ENCODE measurements at regions not wholly inside any gene's neighbourhood (a gene's known extent, or its start where the extent isn't known, plus 50 kb on each side); places are given as distances from the start of the nearest gene placed in this dataset.

- no CpG with 5 or more reads among the region's 2 CpGs for WGBS (ENCODE audit: insufficient coverage)
- no peaks in the 10 kb centered on the region for H3K4me1 ChIP-seq (ENCODE audit: control insufficient read depth in 2 of 2, insufficient read depth in 2 of 2, low read length in 2 of 2)
- no peak overlapping the region for H3K4me3 Mint-ChIP-seq
- intact Hi-C loops (cut with micrococcal nuclease) = no loop called here
- H2AFZ ChIP-seq (ENCODE audit: insufficient read depth, low read depth, low read length, poor library complexity, severe bottlenecking) = no peak overlapping the region
- H3K79me2 ChIP-seq (ENCODE audit: control insufficient read depth, insufficient read depth, low read length) = no peaks in the 10 kb centered on the region
- H3K36me3 ChIP-seq (replicated peaks in 1 of 2; ENCODE audit: control extremely low read depth in 1 of 2, control insufficient read depth in 1 of 2, extremely low read depth in 1 of 2, insufficient read depth in 2 of 2, low read length in 1 of 2) = no peaks in the 10 kb centered on the region
- TF ChIP-seq EZH2 (IDR thresholded peaks at IDR 0.05; ENCODE audit: borderline replicate concordance, insufficient read depth, low read depth, low read length, poor library complexity, severe bottlenecking) = no peak
- TF ChIP-seq CTCF (IDR thresholded peaks at IDR 0.05) = no peak
- H4K20me1 ChIP-seq (ENCODE audit: control insufficient read depth, insufficient read depth, low read length, poor library complexity, severe bottlenecking) = no peaks in the 10 kb centered on the region
- H3K27me3 Mint-ChIP-seq = peaks cover 7% of the 10 kb centered on the region
- H3K9ac ChIP-seq (ENCODE audit: low read length) = no peak overlapping the region
- ATAC-seq (ENCODE audit: low read depth) (no peak), DNase-seq (no peak)
- ChIA-PET POLR2A (no interaction called here), CTCF (no interaction called here)
- no peaks in the 10 kb centered on the region for H3K4me1 Mint-ChIP-seq
- peaks cover 4% of the 10 kb centered on the region for H3K9me3 Mint-ChIP-seq (ENCODE audit: insufficient read depth)
- H3K4me2 ChIP-seq (replicated peaks; ENCODE audit: low read depth, low read length, poor library complexity, severe bottlenecking) = no peak overlapping the region
- no peak overlapping the region for H3K4me3 ChIP-seq (ENCODE audit: control extremely low read depth in 1 of 5, extremely low read depth in 1 of 5, insufficient read depth in 1 of 5, low read depth in 2 of 5, low read length in 4 of 5)
- no peak overlapping the region for H3K27ac ChIP-seq (ENCODE audit: low read length in 2 of 2)
- H3K27me3 ChIP-seq (replicated peaks in 1 of 4; ENCODE audit: control extremely low read depth in 1 of 4, control insufficient read depth in 3 of 4, insufficient read depth in 4 of 4, low read length in 3 of 4) = no peaks in the 10 kb centered on the region
- no peak overlapping the region for H3K27ac Mint-ChIP-seq
- no peaks in the 10 kb centered on the region for H3K9me3 ChIP-seq (ENCODE audit: control extremely low read depth in 1 of 3, control insufficient read depth in 2 of 3, insufficient read depth in 1 of 3, low read length in 2 of 3)
Measured at GRCh38 chr7:106433377-106433776, 148.6 kb upstream of the NAMPT start.

GRCh38 chr7:106430535-106431455 lies 146.0 kb upstream of the NAMPT start:
- no peaks in the 10 kb centered on the region for H4K20me1 ChIP-seq (ENCODE audit: control insufficient read depth, insufficient read depth, low read length, poor library complexity, severe bottlenecking)
- H3K36me3 ChIP-seq (replicated peaks in 1 of 2; ENCODE audit: control extremely low read depth in 1 of 2, control insufficient read depth in 1 of 2, extremely low read depth in 1 of 2, insufficient read depth in 2 of 2, low read length in 1 of 2) = no peaks in the 10 kb centered on the region
- peaks cover 7% of the 10 kb centered on the region for H3K27me3 Mint-ChIP-seq
- H2AFZ ChIP-seq (ENCODE audit: insufficient read depth, low read depth, low read length, poor library complexity, severe bottlenecking) = no peak overlapping the region
- no peak overlapping the region for H3K4me3 ChIP-seq (ENCODE audit: control extremely low read depth in 1 of 5, extremely low read depth in 1 of 5, insufficient read depth in 1 of 5, low read depth in 2 of 5, low read length in 4 of 5)
- WGBS (ENCODE audit: insufficient coverage) = 95% methylated on average over 2 of the region's 4 CpGs
- ATAC-seq (ENCODE audit: low read depth) (no peak), DNase-seq (no peak)
- H3K4me1 Mint-ChIP-seq = no peaks in the 10 kb centered on the region
- no peaks in the 10 kb centered on the region for H3K9me3 ChIP-seq (ENCODE audit: control extremely low read depth in 1 of 3, control insufficient read depth in 2 of 3, insufficient read depth in 1 of 3, low read length in 2 of 3)
- no peak overlapping the region for H3K9ac ChIP-seq (ENCODE audit: low read length)
- H3K79me2 ChIP-seq (ENCODE audit: control insufficient read depth, insufficient read depth, low read length) = no peaks in the 10 kb centered on the region
- CTCF ChIA-PET = no interaction called here
- no peak overlapping the region for H3K4me2 ChIP-seq (replicated peaks; ENCODE audit: low read depth, low read length, poor library complexity, severe bottlenecking)
- H3K27me3 ChIP-seq (replicated peaks in 1 of 4; ENCODE audit: control extremely low read depth in 1 of 4, control insufficient read depth in 3 of 4, insufficient read depth in 4 of 4, low read length in 3 of 4) = no peaks in the 10 kb centered on the region
- H3K27ac Mint-ChIP-seq = no peak overlapping the region
- H3K4me1 ChIP-seq (ENCODE audit: control insufficient read depth in 2 of 2, insufficient read depth in 2 of 2, low read length in 2 of 2) = no peaks in the 10 kb centered on the region
- intact Hi-C loops (cut with micrococcal nuclease) = no loop called here
- no peak overlapping the region for H3K27ac ChIP-seq (ENCODE audit: low read length in 2 of 2)
- no peak overlapping the region for H3K4me3 Mint-ChIP-seq
- no peaks in the 10 kb centered on the region for H3K9me3 Mint-ChIP-seq (ENCODE audit: insufficient read depth)
- POLR2A ChIA-PET = no interaction called here
- TF ChIP-seq EZH2 (IDR thresholded peaks at IDR 0.05; ENCODE audit: borderline replicate concordance, insufficient read depth, low read depth, low read length, poor library complexity, severe bottlenecking) = no peak
- TF ChIP-seq CTCF (IDR thresholded peaks at IDR 0.05) = no peak
